Stimulated activated naive B cell treated with anti-CD40 and anti-IgM and Interleukin-4, amounts not matched to agents 10 μg/mL and 1 μg/mL and 100 μg/mL, for 72 hours (primary cell): ENCODE measurements at regions not wholly inside any gene's neighbourhood (a gene's known extent, or its start where the extent isn't known, plus 50 kb on each side); places are given as distances from the start of the nearest gene placed in this dataset.

Source experiments
- ATAC-seq, 2 donors: fragments of 150-1000 bp; cut with Tn5 transposase; replicated peaks; 2 replicates each; pipeline ENCODE4 v1.10.0; 2021; ENCODE audit warnings: moderate library complexity in 1 of 2
- DNase-seq: peaks from one replicate; pipeline ENCODE4 v3.0.0; 2021
- H3K27ac Mint-ChIP-seq: one replicate; pipeline ENCODE4 v1.8.0; 2022; ENCODE audit warnings: mild to moderate bottlenecking, mixed read lengths
- H3K27me3 Mint-ChIP-seq, 2 donors: one replicate each; pipeline ENCODE4 v1.8.0; 2022; ENCODE audit warnings: mixed read lengths in 2 of 2
- H3K36me3 Mint-ChIP-seq, 2 donors: one replicate each; pipeline ENCODE4 v1.8.0; 2022; ENCODE audit warnings: mixed read lengths in 2 of 2, mild to moderate bottlenecking in 1 of 2
- H3K4me1 Mint-ChIP-seq, 2 donors: one replicate each; pipeline ENCODE4 v1.8.0; 2022; ENCODE audit warnings: mixed read lengths in 2 of 2, mild to moderate bottlenecking in 1 of 2
- H3K4me3 Mint-ChIP-seq, 2 donors: one replicate each; pipeline ENCODE4 v1.8.0; 2022; ENCODE audit warnings: mild to moderate bottlenecking in 2 of 2, mixed read lengths in 2 of 2, moderate library complexity in 1 of 2
- H3K9me3 Mint-ChIP-seq, 2 donors: one replicate each; pipeline ENCODE4 v1.8.0; 2022; ENCODE audit warnings: mixed read lengths in 2 of 2, mild to moderate bottlenecking in 1 of 2

DNA sequence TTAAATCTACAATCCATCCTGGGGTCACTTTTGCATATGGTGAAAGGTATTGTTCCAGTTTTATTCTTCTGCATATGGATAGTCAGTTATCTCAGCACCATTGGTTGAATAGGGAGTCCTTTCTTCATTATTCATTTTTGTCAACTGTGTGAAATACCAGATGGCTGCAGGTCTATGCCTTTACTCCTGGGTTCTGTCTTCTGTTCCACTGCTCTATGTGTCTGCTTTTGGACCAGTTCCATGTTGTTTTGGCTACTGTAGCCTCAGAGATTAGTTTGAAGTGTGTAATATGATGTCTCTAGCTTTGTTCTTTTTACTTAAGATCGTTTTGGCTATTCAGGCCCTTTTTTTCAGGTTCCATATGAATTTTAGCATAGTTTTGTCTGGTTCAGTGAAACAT is 795.8 kb downstream of the OTOL1 start:
- Mint-ChIP-seq H3K9me3 (peaks cover 2 to 4% of the 10 kb centered on the region in 2 donors), H3K4me1 (no peaks in the 10 kb centered on the region), H3K27me3 (no peaks in the 10 kb centered on the region), H3K4me3 (no peak overlapping the region), H3K27ac (no peak overlapping the region), H3K36me3 (no peaks in the 10 kb centered on the region)
- ATAC-seq (no peak), DNase-seq (no peak)

DNA sequence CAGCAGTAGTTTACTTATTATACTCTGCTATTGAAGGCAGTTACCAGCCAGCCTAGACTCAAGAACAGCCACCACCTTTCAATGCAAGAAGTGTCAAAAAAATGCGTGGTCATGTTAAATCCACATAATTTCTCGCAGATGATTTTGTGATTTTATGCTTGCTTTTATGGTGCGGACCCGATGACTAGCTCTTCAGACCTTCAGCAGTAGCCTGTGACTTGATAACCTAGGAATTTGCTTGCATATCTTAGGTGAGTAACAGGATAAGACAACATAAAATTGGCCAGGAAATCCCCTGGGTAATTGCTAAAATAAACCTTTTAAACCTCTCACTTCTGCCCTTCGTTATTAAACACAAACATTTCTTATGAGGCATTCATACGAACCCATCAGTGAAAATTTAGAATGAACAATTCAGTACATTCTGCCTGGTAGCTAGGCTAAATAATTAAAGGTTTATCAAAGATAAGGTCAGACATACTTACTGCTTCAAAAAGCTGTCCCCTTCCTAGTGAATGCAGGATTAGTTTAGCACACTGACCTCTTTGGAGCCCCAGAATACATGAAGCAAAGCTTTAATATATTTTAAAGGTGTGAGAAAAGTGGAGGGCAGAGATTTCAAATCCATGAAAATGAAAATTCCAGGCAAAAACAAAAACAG is 798.8 kb downstream of the OTOL1 start:
- no peak overlapping the region for H3K4me3 Mint-ChIP-seq
- DNase-seq = no peak
- H3K36me3 Mint-ChIP-seq = no peaks in the 10 kb centered on the region
- peaks cover 2 to 4% of the 10 kb centered on the region in 2 donors for H3K9me3 Mint-ChIP-seq
- ATAC-seq = no peak
- no peaks in the 10 kb centered on the region for H3K4me1 Mint-ChIP-seq
- H3K27me3 Mint-ChIP-seq = no peaks in the 10 kb centered on the region
- H3K27ac Mint-ChIP-seq = no peak overlapping the region

DNA sequence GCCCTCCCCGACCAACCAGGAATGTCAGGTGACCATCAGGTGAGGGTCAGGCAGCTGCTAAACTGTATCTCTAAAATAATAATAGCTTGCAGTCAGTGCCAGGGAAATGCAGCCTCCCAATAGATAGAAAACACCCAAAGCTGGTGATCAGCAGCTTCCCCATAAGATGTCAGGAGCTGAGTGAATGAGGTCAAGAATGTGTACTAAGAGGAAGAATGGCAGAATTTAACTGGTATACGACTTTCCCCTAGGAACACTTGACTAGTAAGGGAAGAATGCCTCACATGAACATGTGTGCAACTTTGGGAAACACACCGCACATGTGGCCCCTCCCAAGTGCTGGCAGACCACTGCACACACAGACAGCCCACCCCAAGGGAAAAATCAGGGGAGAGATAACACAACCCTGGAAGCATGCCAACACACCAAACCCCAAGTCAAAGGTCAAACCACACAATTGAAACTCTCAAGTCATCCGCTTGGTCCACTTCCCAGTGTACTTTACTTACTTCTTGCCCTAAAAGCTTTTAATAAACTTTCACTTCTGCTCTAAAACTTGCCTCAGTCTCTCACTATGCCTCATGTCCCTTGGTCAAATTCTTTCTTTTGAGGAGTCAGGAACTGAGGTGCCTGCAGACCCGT is 806.5 kb downstream of the OTOL1 start:
- peak overlapping the region; percentile 25 for H3K27ac Mint-ChIP-seq
- no peak overlapping the region for H3K4me3 Mint-ChIP-seq
- no peaks in the 10 kb centered on the region for H3K27me3 Mint-ChIP-seq
- H3K4me1 Mint-ChIP-seq = peaks cover 4 to 9% of the 10 kb centered on the region in 2 donors
- no peaks in the 10 kb centered on the region for H3K36me3 Mint-ChIP-seq
- peak; percentile 10 for DNase-seq
- H3K9me3 Mint-ChIP-seq = peaks cover 0 to under 1% of the 10 kb centered on the region in 2 donors
- peak; percentile 83 to 91 for ATAC-seq

- H3K4me3 Mint-ChIP-seq = no peak overlapping the region
- H3K27ac Mint-ChIP-seq = no peak overlapping the region
- no peaks in the 10 kb centered on the region for H3K36me3 Mint-ChIP-seq
- no peaks in the 10 kb centered on the region for H3K4me1 Mint-ChIP-seq
- peaks cover 8 to 9% of the 10 kb centered on the region in 2 donors for H3K9me3 Mint-ChIP-seq
- DNase-seq = no peak
- no peaks in the 10 kb centered on the region for H3K27me3 Mint-ChIP-seq
- no peak for ATAC-seq
Measured at GRCh38 chr3:162317046-162317445, 820.4 kb downstream of the OTOL1 start.

DNA sequence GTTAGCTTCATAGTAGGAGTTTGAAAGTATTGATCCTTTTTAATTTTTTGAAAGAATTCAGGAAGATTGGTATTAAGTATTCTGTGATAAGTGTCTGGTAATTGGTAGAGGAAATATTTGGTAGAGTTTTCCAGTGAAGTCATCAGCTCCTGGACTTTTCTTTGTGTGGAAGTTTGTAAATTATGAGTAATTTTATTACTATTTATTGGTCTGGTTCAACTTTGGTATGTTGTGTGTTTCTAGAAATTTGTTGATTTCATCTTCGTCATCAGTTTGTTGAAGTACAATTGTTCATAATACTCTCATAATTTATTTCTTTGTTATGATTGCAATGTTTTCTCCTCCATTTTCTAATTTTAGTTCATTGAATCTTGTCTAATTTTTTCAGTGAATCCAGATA is 832.0 kb downstream of the OTOL1 start:
- H3K4me1 Mint-ChIP-seq = no peaks in the 10 kb centered on the region
- DNase-seq = no peak
- peaks cover 10 to 14% of the 10 kb centered on the region in 2 donors for H3K9me3 Mint-ChIP-seq
- H3K36me3 Mint-ChIP-seq = no peaks in the 10 kb centered on the region
- H3K4me3 Mint-ChIP-seq = no peak overlapping the region
- ATAC-seq = no peak
- H3K27me3 Mint-ChIP-seq = no peaks in the 10 kb centered on the region
- no peak overlapping the region for H3K27ac Mint-ChIP-seq

- Mint-ChIP-seq H3K36me3 (no peaks in the 10 kb centered on the region), H3K27ac (no peak overlapping the region), H3K9me3 (peaks cover 10 to 16% of the 10 kb centered on the region in 2 donors), H3K4me3 (no peak overlapping the region), H3K27me3 (no peaks in the 10 kb centered on the region), H3K4me1 (no peaks in the 10 kb centered on the region)
- no peak for DNase-seq
- ATAC-seq = no peak
Measured at GRCh38 chr3:162329514-162329913, 832.9 kb downstream of the OTOL1 start.

DNA sequence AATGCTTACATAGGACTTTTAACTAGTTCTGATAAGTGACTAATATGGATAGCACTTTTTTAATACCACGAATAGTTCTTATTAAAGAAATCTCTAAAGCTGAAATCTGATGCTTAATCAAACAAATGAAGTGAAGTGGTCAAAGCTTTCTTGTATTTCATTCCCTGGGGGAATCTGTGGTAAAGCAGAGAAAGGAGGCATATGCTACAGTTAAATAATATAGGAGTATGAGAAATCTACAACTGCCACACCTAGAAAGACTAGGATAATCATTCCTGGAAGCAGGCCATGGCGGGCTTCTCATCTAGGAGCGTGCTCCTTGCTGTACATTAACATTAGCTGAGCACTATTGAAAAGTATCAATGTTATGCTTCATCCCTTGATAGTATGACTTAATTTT is 835.7 kb downstream of the OTOL1 start:
- Mint-ChIP-seq H3K36me3 (no peaks in the 10 kb centered on the region), H3K4me3 (no peak overlapping the region), H3K27me3 (no peaks in the 10 kb centered on the region), H3K27ac (no peak overlapping the region), H3K9me3 (peaks cover 10 to 14% of the 10 kb centered on the region in 2 donors), H3K4me1 (no peaks in the 10 kb centered on the region)
- no peak for ATAC-seq
- no peak for DNase-seq

DNA sequence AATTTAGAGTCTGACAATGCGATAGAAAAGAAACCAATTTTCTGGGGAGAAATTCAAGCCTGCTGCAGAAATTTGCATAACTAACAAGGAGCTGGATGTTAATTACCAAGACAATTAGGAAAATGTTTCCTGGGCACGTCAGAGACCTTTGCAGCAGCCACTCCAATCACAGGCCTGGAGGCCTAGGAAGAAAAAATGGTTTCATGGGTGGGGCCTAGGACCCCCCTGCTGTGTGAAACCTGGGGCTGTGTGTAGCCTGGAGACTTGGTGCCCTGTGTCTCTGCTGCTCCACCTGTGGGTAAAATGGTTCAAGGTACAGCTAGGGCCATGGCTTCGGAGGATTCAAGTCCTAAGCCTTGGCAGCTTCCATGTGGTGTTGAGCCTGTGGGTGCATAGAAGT is 837.9 kb downstream of the OTOL1 start:
- Mint-ChIP-seq H3K27me3 (no peaks in the 10 kb centered on the region), H3K36me3 (no peaks in the 10 kb centered on the region), H3K9me3 (peaks cover 0 to 9% of the 10 kb centered on the region in 2 donors), H3K4me3 (no peak overlapping the region), H3K4me1 (no peaks in the 10 kb centered on the region), H3K27ac (no peak overlapping the region)
- DNase-seq (no peak), ATAC-seq (no peak)

DNA sequence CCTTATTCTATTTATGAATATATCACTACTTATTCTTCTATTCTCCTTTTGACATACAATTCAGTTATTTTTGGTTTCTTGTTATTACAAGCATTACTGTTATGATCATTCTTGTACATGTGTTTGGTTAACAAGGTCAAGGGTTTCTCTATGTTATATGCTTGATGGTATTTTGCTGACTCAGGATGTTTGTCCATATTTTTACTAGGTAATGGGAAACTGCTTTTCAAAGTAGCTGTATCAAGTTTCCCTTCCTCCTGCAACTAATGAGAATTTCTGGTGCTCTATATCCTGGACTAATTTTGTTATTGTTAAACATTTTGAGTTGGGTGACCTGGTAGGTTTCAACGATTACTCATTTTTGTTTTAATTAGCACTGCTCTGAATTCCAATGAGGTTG is 841.0 kb downstream of the OTOL1 start:
- H3K4me3 Mint-ChIP-seq = no peak overlapping the region
- no peak for ATAC-seq
- no peaks in the 10 kb centered on the region for H3K27me3 Mint-ChIP-seq
- DNase-seq = no peak
- no peaks in the 10 kb centered on the region for H3K4me1 Mint-ChIP-seq
- H3K27ac Mint-ChIP-seq = no peak overlapping the region
- H3K36me3 Mint-ChIP-seq = no peaks in the 10 kb centered on the region
- H3K9me3 Mint-ChIP-seq = peaks cover 0 to 10% of the 10 kb centered on the region in 2 donors

DNA sequence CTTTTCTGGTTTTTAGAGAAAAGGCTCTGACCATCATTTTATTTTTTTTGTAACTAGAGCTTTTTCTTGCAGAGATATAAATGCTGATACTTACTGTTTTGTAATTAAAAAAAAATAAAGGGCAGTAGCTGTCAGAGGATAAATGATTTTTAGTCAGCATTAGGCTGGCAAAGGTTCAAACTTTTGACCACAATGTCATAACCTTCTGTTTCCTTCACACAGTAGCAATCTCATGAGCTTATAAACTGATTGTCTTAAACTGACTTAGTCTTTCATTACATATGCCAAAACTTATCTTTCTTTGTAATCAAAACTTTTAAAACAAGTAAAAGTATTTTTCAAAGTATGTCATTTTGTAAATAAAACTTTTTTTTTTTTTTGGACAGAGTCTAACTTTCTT is 841.9 kb downstream of the OTOL1 start:
- H3K4me3 Mint-ChIP-seq = no peak overlapping the region
- no peak for ATAC-seq
- no peaks in the 10 kb centered on the region for H3K27me3 Mint-ChIP-seq
- DNase-seq = no peak
- H3K36me3 Mint-ChIP-seq = no peaks in the 10 kb centered on the region
- H3K4me1 Mint-ChIP-seq = no peaks in the 10 kb centered on the region
- H3K27ac Mint-ChIP-seq = no peak overlapping the region
- H3K9me3 Mint-ChIP-seq = peaks cover 0 to 8% of the 10 kb centered on the region in 2 donors

GRCh38 chr3:162348912-162349311 is 852.3 kb downstream of the OTOL1 start:
- Mint-ChIP-seq H3K27ac (no peak overlapping the region), H3K36me3 (no peaks in the 10 kb centered on the region), H3K4me1 (no peaks in the 10 kb centered on the region), H3K4me3 (no peak overlapping the region), H3K27me3 (no peaks in the 10 kb centered on the region), H3K9me3 (peaks cover 4% of the 10 kb centered on the region in 2 donors)
- no peak for DNase-seq
- no peak for ATAC-seq

GRCh38 chr3:162353414-162353813 is 856.8 kb downstream of the OTOL1 start:
- peak; percentile 66 to 70 for ATAC-seq
- H3K27me3 Mint-ChIP-seq = no peaks in the 10 kb centered on the region
- DNase-seq = no peak
- H3K27ac Mint-ChIP-seq = no peak overlapping the region
- no peaks in the 10 kb centered on the region for H3K36me3 Mint-ChIP-seq
- no peak overlapping the region for H3K4me3 Mint-ChIP-seq
- no peaks in the 10 kb centered on the region for H3K4me1 Mint-ChIP-seq
- H3K9me3 Mint-ChIP-seq = peaks cover 0 to 1% of the 10 kb centered on the region in 2 donors

DNA sequence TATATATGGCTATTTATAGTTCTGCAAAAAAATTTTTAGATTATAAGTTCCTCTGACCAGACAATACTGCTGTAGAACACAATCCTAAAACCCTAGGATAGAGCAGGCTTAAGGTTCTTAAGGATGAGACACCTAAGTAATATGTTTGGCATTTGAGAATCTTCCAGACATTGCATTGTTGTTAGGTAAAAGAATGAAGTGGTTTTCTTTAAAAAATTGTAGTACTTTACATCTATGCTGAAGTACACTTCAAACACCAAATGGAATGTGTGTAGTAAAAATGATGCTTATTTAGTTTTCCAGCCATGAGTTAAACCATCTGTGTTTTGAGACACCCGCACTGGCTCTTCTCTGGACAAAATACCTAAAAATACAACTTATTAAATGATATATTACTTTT is 857.7 kb downstream of the OTOL1 start:
- DNase-seq (no peak), ATAC-seq (no peak)
- no peak overlapping the region for H3K4me3 Mint-ChIP-seq
- no peak overlapping the region for H3K27ac Mint-ChIP-seq
- no peaks in the 10 kb centered on the region for H3K4me1 Mint-ChIP-seq
- H3K9me3 Mint-ChIP-seq = peaks cover 1 to 3% of the 10 kb centered on the region in 2 donors
- no peaks in the 10 kb centered on the region for H3K36me3 Mint-ChIP-seq
- H3K27me3 Mint-ChIP-seq = no peaks in the 10 kb centered on the region

DNA sequence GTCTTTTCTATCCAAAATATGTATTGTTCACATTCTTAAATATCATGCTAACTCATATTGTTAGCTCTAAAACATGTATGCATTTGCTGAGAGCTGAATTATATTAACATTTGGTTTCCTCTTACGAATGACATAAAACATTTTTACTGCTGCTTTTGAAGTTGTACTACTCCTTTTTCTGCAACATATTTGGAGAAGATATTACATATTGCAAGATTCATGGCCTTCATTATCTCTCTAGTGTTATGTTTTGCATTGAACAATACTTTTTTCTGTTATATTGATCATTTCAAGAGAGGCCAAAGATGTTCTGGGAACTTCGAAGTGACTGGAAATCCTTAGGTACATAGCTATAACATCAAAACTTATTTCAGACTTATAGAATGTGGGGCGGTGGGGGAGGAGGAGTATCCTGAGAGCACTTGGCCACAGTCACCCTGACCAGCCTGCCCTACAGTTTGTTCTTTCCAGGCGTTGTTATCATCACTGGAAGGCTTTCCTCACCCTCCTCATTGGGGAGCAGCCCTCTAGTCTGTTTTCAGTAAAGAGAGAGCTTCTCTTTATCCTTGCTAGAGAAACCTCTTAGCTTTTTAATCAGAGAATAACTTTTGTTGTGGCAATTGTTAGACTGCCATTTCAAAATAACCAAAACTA is 868.6 kb downstream of the OTOL1 start:
- H3K9me3 Mint-ChIP-seq = peaks cover 0 to 2% of the 10 kb centered on the region in 2 donors
- DNase-seq = no peak
- H3K27ac Mint-ChIP-seq = no peak overlapping the region
- no peaks in the 10 kb centered on the region for H3K27me3 Mint-ChIP-seq
- no peak overlapping the region for H3K4me3 Mint-ChIP-seq
- H3K36me3 Mint-ChIP-seq = no peaks in the 10 kb centered on the region
- no peak for ATAC-seq
- H3K4me1 Mint-ChIP-seq = no peaks in the 10 kb centered on the region

DNA sequence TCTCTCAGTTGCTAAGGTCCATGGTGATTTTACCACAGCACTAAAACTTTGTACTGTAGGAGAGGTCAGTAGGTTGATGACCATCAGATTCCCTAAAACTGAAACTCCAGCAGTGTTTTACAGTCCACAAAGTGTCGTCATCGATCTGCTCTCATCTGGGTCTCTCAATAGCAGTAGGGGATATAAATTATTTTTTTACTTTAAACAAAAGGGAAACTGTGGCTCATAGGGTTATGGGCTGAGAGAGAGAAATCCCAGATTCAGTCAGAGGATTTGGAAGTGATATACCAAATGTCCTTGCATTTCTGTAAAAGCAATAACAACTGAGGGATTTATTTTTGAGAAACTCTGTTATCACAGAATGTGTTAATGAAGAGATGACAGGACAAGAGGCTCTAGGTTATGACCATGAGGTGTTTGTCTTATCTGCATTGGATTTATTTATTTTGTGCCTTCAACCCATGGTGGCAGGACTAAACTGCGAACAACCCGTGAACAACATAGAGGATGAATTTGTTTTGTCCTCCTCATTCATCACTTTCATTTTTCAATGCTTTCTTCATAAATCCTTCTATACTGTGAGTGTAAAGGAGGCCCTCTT is 869.7 kb downstream of the OTOL1 start:
- H3K4me3 Mint-ChIP-seq = no peak overlapping the region
- no peaks in the 10 kb centered on the region for H3K4me1 Mint-ChIP-seq
- no peak for ATAC-seq
- no peaks in the 10 kb centered on the region for H3K27me3 Mint-ChIP-seq
- H3K9me3 Mint-ChIP-seq = peaks cover 0 to 2% of the 10 kb centered on the region in 2 donors
- no peak overlapping the region for H3K27ac Mint-ChIP-seq
- no peak for DNase-seq
- H3K36me3 Mint-ChIP-seq = no peaks in the 10 kb centered on the region
